Cardiac septum (tissue), 1 donor: ENCODE measurements at regions not wholly inside any gene's neighbourhood (a gene's known extent, or its start where the extent isn't known, plus 50 kb on each side); places are given as distances from the start of the nearest gene placed in this dataset.

ENCODE experiments used
- DNase-seq: peaks from one replicate; pipeline ENCODE4 v3.0.0-alpha.2; 2020; ENCODE audit warnings: low spot score
- intact Hi-C: fragments of 100-400 bp; cut with DNase I; formaldehyde crosslinking; loops from one replicate; pipeline ENCODE4 v1.14.0; 2022
- donor health status: DM: no; HTN: no; CAD: no.

GRCh38 chr3:167899093-167899492 is 163.6 kb downstream of the SERPINI1 start:
- intact Hi-C loops: no loop called here

GRCh38 chr3:167898091-167898490 is 162.6 kb downstream of the SERPINI1 start:
- DNase-seq: no peak
- intact Hi-C loops: no loop called here

More at GRCh38 chr3:167899093-167899492, 163.6 kb downstream of the SERPINI1 start:
- no peak for DNase-seq

GRCh38 chr3:167895684-167896083 is 160.2 kb downstream of the SERPINI1 start:
- intact Hi-C loops: no loop called here
- DNase-seq: no peak

GRCh38 chr3:167895178-167895577 is 159.7 kb downstream of the SERPINI1 start:
- intact Hi-C loops: no loop called here
- no peak for DNase-seq

GRCh38 chr3:167892205-167892604 is 156.7 kb downstream of the SERPINI1 start:
- intact Hi-C loops: no loop called here

GRCh38 chr3:167887096-167887495 is 151.6 kb downstream of the SERPINI1 start:
- no peak for DNase-seq
- intact Hi-C loops: loop anchor here (10.0 kb wide), 2 partner anchors 192 to 482 kb away; no protein-coding TSS in a partner anchor

More at GRCh38 chr3:167892205-167892604, 156.7 kb downstream of the SERPINI1 start:
- no peak for DNase-seq

- intact Hi-C loops: loop anchor here (10.0 kb wide), 2 partner anchors 192 to 482 kb away; no protein-coding TSS in a partner anchor
- no peak for DNase-seq
Observed at GRCh38 chr3:167886690-167887089, 151.2 kb downstream of the SERPINI1 start.

- intact Hi-C loops: loop anchor here (10.0 kb wide), 2 partner anchors 190 to 480 kb away; no protein-coding TSS in a partner anchor
Observed at GRCh38 chr3:167885277-167885676, 149.8 kb downstream of the SERPINI1 start.

GRCh38 chr3:167884481-167884880 is 149.0 kb downstream of the SERPINI1 start:
- DNase-seq: no peak
- intact Hi-C loops: loop anchor here (10.0 kb wide), 2 partner anchors 190 to 480 kb away; no protein-coding TSS in a partner anchor

More at GRCh38 chr3:167885277-167885676, 149.8 kb downstream of the SERPINI1 start:
- DNase-seq: no peak

- no peak for DNase-seq
- intact Hi-C loops: loop anchor here (10.0 kb wide), 2 partner anchors 189 to 479 kb away; no protein-coding TSS in a partner anchor
Observed at GRCh38 chr3:167883452-167883851, 147.9 kb downstream of the SERPINI1 start.

- intact Hi-C loops: loop anchor here (1.0 to 10.0 kb wide), 3 partner anchors 45 to 477 kb away; no protein-coding TSS in a partner anchor
- DNase-seq: no peak
Observed at GRCh38 chr3:167882057-167882667, 146.6 kb downstream of the SERPINI1 start.

GRCh38 chr3:167880183-167880582 is 144.7 kb downstream of the SERPINI1 start:
- DNase-seq: no peak
- intact Hi-C loops: loop anchor here (10.0 kb wide), 2 partner anchors 185 to 475 kb away; no protein-coding TSS in a partner anchor

- intact Hi-C loops: loop anchor here (2.0 kb wide), 1 partner anchor 142 kb away; the partner anchor contains the start of genes PDCD10 and SERPINI1
- no peak for DNase-seq
Observed at GRCh38 chr3:167876620-167877281, 141.2 kb downstream of the SERPINI1 start.
